ENCODE measurements at regions not wholly inside any gene's neighbourhood (a gene's known extent, or its start where the extent isn't known, plus 50 kb on each side); places are given as distances from the start of the nearest gene placed in this dataset.
"Not testable (repeated sequence)": the region's sequence is repeated elsewhere in the genome, so short reads cannot be mapped to it uniquely, and the experiment has no call there.

DNA sequence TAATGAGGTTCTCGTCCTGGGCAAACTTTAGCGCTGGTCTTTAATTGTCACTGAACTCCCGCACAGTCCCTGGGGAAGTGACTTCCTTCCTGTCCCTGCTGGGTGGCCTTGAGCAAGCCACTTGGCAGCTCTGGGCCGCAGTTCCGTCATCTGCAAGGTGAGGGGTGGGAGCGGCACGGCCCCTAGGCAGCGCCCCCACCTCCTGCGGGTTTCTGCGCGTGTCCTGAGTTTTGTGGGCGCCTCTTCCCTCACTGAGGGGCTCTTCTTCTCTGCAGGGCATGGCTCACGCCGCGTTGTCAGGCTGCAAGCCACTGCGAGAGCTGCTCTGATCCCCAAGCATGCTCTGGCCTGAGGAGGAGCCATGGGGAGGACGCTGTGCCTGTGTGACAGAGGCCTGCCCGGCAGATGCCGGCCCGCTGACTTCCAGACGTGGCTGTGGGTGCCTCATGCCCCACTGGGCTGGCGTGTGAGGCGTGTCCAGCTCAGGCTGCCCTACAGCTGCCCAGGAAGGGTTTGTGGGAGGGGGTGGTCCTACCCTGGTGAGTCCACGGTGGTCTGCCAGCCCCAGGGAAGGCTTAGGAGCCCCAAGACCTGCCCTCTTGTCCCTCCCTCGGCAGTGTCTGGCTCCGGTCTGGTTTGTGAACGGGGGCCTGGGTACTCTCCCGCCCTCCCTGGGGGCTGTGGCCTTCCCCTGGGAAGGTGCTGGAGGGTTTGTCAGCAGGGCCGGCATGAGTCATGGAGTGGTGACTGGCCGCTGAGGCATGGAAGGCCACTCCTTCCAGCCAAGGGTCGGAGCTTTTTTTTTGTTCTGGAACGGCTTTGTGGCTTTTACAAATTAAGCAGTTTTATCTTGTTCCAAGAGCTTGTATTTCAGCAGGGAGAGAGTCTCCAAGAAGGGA is 182.0 kb downstream of the SEC14L1 start:
- DNase-seq: no peak

DNA sequence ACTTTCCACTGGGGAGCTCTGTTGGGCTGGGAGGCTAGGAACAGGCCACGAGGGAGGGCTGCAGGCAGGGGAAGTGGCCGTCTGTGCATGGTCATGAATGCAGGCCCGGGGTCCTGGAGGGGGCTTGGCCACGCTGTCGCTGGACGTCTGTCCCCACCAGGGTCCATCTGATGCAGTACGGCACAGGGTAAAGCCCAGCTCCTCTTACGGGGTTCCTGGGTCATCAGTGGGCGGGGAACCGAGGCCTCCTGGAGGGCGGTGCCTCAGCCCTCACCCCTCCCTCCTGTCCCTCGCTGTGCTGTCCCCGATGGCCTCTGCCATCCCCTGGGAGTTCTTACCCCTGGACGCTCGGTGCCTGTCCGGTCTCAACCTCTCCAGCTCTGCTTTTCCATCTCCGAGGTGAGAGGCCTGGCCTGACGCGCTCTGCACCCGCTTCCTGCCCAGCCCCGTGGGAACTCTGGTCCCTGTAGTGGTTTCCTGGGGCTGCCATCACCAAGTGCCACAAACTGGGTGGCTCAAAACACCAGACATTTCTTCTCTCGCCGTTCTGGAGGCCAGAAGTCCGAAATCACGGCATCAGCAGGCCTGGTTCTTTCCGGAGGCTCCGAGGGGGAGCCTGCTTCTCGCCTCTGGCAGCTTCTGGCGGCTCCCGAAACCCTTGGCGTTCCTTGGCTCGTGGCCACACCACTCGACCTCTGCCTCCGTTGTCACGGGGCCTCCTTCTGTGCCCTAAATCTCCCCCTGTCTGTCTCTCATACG is 182.8 kb downstream of the SEC14L1 start:
- DNase-seq: no peak

DNA sequence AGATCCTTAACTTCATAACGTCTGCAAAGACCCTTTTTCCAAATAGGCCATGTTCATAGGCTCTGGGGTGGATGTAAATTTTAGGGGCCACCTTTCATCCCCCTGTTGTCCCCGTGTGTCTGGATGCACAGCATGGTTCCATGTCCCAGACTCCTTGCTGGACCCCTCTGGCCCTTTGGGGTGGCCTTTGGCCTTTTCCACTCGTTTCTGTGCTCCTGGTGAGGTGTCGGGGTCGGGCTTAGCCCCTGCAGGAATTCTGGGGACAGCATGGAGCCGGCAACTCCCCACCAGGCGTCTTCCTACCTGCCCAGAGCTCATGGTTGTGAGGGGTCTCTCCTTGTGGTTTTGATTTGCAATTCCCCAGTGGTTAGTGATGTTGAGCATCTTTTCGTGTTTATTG is 183.5 kb downstream of the SEC14L1 start:
- DNase-seq: no peak

DNA sequence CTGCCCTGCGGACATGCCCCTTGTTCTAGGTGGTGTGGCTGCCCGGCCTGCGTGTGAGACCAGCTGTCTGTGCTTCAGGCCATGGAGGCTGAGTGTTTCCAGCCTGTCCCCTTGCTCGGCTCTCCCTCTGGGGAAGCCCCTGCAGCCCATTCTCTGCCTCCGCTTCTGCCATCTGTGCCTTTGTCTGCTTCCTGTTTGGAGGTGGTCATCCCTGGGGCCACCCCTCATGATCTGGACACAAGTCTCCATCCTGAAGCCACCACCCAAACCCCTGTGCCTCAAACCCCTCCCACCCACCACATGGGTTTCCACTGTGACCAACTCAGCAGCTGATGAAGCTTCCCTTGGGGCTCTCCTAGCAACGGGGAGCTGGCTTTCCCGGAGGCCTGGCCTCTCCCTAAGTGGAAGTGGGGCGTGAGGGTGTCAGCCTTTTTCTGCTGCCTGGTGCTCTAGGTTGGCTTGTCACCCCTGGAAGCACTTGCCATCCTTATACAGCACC is 184.9 kb downstream of the SEC14L1 start:
- DNase-seq: no peak

DNA sequence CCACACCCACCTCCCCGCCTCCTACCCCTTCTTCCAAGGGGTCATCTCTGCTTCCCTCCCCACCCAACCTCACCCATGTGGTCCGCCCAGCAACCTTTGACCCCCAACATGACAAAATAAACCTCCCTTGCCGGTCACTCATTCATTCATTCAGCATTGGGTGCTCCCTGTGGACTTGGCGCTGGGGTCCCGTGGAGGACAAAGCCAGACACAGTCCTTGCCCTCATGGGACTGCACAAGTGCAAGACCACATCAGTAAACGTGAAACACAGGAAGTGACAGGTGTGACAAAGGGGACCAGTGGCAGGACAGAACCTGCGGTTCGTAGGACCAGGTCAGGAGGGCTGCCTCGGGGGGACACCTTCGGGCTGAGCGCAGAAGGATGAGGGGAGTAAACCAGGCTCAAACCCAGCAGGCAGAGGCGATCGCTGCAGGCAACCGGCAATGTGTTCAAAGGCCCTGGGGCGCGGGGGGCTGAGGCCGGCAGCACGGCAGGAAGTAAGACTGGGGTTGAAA is 185.4 kb downstream of the SEC14L1 start:
- no peak for DNase-seq

- DNase-seq: no peak
Observed at GRCh38 chr17:77326636-77327035, 185.9 kb downstream of the SEC14L1 start.

- DNase-seq: no peak
Observed at GRCh38 chr17:77327181-77327565, 186.4 kb downstream of the SEC14L1 start.

DNA sequence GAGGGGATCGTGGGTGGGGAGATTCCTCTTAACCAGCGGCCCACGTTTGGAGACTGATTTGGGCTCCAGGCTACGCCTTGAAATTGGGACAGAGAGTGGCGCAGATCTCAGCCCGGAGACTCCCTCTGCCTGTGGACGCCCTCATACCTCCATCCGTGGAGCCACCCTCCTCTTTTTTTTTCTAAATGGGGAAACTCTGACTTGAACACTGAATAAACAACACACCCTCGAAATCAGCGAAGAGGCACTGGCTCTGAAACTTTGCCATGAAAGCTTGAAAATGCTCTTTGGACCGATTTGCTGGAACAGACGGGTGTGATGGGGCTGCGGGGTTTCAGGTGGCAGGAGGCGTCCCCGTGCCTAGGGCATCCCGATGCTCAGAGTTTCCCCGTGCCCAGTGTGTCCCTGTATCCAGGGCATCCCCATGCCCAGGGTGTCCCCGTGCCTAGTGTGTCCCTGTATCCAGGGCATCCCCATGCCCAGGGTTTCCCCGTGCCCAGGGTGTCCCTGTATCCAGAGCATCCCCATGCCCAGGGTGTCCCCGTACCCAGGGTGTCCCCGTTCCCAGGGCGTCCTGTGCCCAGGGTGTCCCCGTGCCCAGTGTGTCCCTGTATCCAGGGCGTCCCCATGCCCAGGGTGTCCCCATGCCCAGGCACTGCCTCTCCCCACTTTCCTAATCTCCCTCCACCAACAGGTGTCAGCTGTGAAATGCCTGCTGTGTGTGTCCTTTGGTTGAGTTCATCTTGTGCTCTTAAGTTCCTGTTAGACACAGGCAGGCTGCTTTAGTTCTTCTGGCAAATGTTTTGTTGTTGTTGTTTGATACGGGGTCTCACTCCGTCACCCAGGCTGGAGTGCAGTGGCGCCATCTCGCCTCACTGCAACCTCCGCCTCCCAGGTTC is 187.0 kb downstream of the SEC14L1 start:
- DNase-seq: no peak

DNA sequence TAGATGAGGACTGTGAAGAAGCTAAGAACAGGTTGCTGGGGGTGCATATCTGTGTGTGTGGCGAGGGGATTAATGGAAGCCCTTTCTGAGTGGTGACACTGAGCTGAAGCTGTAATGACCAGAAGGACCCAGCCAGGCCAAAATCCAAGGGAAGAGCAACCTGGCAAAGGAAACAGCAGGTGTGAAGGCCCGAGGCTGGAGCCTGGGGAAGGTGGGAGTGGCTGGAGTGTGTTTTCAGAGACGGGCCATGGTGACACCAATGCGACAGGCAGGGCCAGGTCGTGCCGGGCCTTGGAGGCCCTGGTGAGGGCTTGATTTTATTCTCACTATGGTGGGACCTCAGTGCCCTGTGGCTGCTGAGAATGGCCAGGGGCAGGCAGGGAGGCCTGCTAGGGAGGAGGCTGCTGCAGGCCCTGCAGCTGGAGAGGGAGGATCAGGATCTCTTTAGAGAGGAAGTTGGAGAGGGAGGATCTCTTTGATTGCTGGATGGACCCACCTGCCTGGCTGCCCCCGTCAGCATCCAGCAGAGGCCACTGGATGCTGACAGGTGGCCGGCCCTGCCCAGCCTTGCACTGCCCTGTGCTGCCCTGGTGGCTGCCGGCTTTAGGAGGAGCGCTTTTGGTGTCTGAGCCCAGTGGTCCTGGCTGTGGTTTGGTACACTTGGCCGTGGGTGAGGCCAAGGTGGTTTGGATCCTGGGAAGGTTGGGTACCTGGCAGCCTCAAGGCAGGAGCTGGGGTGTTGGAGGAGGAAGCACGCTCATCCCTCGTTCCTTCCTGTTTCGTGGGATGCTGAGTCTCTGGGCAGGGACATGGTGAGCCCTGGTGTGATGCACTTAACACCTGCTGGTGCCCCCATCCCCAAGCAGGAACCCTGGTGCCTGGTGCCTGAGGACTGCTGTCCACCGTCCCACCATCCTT is 188.3 kb downstream of the SEC14L1 start:
- DNase-seq: no peak

- DNase-seq: no peak
Observed at GRCh38 chr17:77329741-77330531, 189.2 kb downstream of the SEC14L1 start.

DNA sequence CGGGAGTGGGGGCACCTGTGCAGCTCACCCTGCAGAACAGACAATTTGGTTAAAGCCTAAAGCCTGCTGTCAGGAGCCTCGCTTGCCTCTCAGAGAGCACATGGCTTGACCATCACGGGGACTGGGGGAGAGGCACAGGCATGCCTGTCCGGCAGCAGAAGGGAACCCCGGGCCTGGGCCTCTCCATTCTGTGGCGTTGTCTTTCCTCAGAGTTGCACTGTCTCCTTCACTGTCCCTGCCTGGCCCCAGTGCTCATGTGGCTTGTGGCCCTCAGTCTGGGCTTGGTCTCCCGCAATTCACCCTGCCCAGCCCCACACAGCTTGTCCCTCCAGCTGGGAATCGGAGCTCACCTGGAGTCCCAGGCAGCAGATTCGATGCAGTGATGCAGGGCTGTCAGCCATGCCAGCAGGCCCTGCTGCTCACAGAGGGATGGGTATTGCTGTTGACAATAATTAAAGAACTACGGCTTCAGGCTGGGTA is 189.9 kb downstream of the SEC14L1 start:
- no peak for DNase-seq

- peak; percentile 99 for DNase-seq
Observed at GRCh38 chr17:77331301-77331864, 190.6 kb downstream of the SEC14L1 start.

GRCh38 chr17:77332034-77332971 is 191.5 kb downstream of the SEC14L1 start:
- peak; percentile 38 for DNase-seq

- no peak for DNase-seq
Observed at GRCh38 chr17:77332981-77333685, 192.4 kb downstream of the SEC14L1 start.

DNA sequence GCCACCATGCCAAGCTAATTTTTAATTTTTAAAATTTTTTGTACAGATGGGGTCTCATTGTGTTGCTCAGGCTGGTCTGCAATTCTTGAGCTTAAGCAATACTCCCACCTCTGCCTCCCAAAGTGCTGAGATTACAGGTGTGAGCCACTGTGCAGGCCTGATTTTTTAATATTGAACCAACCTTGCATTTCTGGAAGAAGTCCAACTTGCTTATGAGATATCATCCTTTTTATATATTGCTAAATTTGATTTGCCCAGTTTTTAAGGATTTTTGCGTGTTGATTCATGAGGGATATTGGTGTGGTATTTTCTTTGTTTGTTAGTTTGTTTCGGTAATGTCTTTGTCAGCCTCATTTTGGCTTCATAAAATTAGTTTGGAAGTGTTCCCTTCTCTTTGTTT is 196.4 kb downstream of the SEC14L1 start:
- no peak for DNase-seq

DNA sequence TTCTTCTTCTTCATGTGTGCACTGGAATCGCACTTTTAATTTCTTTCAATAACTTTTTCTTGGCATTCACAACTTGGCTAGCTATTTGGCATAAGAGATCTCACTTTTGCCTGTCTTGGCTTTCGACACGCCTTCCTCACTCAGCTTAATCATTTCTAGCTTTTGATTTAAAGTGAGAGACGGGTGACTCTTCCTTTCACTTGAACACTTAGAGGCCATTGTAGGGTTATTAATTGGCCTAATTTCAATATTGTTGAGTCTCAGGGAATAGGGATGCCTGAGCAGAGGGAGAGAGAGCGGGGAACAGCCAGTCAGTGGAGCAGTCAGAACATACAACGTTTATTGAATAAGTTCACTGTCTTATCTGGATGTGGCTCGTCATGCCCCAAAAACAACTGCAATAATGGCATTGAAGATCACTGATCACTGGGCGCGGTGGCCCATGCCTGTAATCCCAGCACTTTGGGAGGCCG is 200.3 kb downstream of the SEC14L1 start:
- DNase-seq: no peak

- DNase-seq: not testable (repeated sequence)
Observed at GRCh38 chr17:77342656-77342990, 201.9 kb downstream of the SEC14L1 start.
